HFF-Myc (cell line): ENCODE measurements at regions not wholly inside any gene's neighbourhood (a gene's known extent, or its start where the extent isn't known, plus 50 kb on each side); places are given as distances from the start of the nearest gene placed in this dataset.

Experiments used
- DNase-seq: peaks from one replicate; pipeline ENCODE4 v3.0.0-alpha.2; 2011; ENCODE audit warnings: low read depth; ENCODE audit errors: extremely low read depth
- H3K4me3 ChIP-seq: replicated peaks from 2 replicates; pipeline ENCODE4 v1.5.1; 2011; ENCODE audit warnings: low read depth, mild to moderate bottlenecking, control low read depth, low read length
- CTCF ChIP-seq: IDR thresholded peaks from 2 replicates; pipeline ENCODE4 v1.5.1; 2012; ENCODE audit warnings: mild to moderate bottlenecking, low read depth, low read length, control low read depth; ENCODE audit errors: missing control alignments

- H3K4me3 ChIP-seq: no peak overlapping the region
- TF ChIP-seq CTCF: peak; percentile 45
- DNase-seq: peak; percentile 2
Observed at GRCh38 chr7:110090110-110090820, 1000.7 kb upstream of the LRRN3 start.

- DNase-seq: no peak
- TF ChIP-seq CTCF: no peak
- no peak overlapping the region for H3K4me3 ChIP-seq
Observed at GRCh38 chr7:110095372-110096052, 995.4 kb upstream of the LRRN3 start.

GRCh38 chr7:110104243-110104642, 986.7 kb upstream of the LRRN3 start:
- TF ChIP-seq CTCF: no peak
- DNase-seq: no peak
- no peak overlapping the region for H3K4me3 ChIP-seq

GRCh38 chr7:110105307-110105706, 985.6 kb upstream of the LRRN3 start:
- H3K4me3 ChIP-seq: no peak overlapping the region
- DNase-seq: no peak

GRCh38 chr7:110105840-110106239, 985.1 kb upstream of the LRRN3 start:
- TF ChIP-seq CTCF: no peak
- no peak overlapping the region for H3K4me3 ChIP-seq
- no peak for DNase-seq

More at GRCh38 chr7:110105307-110105706, 985.6 kb upstream of the LRRN3 start:
- no peak for TF ChIP-seq CTCF

- no peak overlapping the region for H3K4me3 ChIP-seq
- no peak for TF ChIP-seq CTCF
- no peak for DNase-seq
Observed at GRCh38 chr7:110119883-110120581, 970.9 kb upstream of the LRRN3 start.
